ENCODE measurements at regions not wholly inside any gene's neighbourhood (a gene's known extent, or its start where the extent isn't known, plus 50 kb on each side); places are given as distances from the start of the nearest gene placed in this dataset.

DNA sequence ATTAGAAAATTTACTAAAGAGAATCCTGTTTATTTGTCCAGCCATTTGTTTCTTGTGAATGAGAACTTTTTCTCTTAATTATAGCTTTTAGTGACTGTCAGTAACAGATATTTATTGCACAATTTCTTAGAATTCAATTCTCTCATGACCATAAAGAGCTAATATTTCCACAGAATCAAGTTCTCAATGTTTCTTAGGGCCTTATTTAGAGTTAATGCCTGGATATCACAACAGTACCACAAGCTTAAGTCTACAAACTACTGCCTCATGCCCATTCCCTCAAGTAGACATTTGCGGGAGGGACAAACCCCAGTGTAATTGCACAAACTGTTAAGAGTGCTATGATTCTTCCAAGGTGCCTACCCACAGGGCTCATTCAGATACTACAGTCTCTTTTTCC lies 199.7 kb upstream of the POU2AF2 start:
- TF ChIP-seq, protein P1, sequence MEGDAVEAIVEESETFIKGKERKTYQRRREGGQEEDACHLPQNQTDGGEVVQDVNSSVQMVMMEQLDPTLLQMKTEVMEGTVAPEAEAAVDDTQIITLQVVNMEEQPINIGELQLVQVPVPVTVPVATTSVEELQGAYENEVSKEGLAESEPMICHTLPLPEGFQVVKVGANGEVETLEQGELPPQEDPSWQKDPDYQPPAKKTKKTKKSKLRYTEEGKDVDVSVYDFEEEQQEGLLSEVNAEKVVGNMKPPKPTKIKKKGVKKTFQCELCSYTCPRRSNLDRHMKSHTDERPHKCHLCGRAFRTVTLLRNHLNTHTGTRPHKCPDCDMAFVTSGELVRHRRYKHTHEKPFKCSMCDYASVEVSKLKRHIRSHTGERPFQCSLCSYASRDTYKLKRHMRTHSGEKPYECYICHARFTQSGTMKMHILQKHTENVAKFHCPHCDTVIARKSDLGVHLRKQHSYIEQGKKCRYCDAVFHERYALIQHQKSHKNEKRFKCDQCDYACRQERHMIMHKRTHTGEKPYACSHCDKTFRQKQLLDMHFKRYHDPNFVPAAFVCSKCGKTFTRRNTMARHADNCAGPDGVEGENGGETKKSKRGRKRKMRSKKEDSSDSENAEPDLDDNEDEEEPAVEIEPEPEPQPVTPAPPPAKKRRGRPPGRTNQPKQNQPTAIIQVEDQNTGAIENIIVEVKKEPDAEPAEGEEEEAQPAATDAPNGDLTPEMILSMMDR (IDR thresholded peaks at IDR 0.05; ENCODE audit: low read depth, low read length): no peak
- no peak overlapping the region for H3K27ac ChIP-seq
- no peaks in the 10 kb centered on the region for H3K27me3 ChIP-seq (ENCODE audit: insufficient read depth, low read depth, severe bottlenecking)
- no peak overlapping the region for H3K4me3 ChIP-seq (ENCODE audit: low read depth, low read length)
- H3K9me3 ChIP-seq (ENCODE audit: severe bottlenecking): peaks cover 2% of the 10 kb centered on the region
- DNase-seq: no peak
- no peaks in the 10 kb centered on the region for H3K36me3 ChIP-seq

DNA sequence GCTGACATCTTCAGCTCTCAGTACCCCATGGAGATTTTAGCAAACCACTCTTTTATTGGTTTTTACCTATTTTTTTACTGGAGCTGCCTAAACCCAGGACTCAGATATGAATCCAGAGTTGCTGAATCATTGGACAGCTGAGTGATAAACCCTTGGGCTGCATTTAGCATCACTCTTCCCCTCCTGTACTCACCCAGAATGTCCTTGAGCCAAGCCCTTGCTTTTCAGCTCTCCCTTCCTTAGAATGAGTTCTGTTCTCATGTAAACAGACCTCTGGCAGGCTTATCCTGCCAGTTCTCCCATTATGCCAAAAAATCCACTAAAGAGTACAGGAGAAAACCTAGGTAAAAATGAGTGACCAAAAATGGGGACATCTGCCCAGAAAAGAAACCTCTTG lies 200.1 kb upstream of the POU2AF2 start:
- DNase-seq: no peak
- H3K27me3 ChIP-seq (ENCODE audit: insufficient read depth, low read depth, severe bottlenecking): no peaks in the 10 kb centered on the region
- H3K27ac ChIP-seq: no peak overlapping the region
- H3K4me3 ChIP-seq (ENCODE audit: low read depth, low read length): no peak overlapping the region
- TF ChIP-seq, protein P1 (IDR thresholded peaks at IDR 0.05; ENCODE audit: low read depth, low read length): no peak
- H3K9me3 ChIP-seq (ENCODE audit: severe bottlenecking): peaks cover 2% of the 10 kb centered on the region
- H3K36me3 ChIP-seq: no peaks in the 10 kb centered on the region

DNA sequence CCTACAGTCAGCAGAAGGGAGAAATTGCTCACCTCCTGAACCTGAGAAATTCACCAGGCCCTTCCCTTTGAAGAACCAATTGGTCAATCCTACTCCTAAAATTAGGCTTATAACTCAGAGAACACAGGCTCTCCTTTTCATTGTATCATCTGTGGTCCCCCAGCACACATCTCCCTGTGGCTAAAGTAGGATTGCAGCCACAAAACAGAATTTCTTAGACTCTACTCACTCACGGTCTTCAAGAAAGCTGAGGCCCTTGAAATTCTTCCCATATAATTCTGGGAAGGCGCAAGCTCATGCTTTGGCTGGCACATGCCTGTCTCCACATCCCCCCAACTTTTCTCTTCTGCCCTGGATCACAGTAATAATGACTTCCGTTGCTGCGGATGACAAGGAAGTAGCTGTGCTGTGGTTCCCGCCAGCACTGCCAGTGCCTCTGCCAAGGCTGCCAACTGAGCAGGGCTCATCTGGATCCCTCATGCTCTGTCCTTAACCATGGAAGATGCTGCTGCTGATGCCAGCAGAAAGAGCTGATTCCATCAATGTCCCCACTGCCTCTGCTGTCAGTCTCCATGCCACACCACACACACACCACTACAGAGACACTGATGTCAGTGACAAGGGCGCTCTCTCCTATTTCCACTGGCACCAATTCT lies 200.6 kb upstream of the POU2AF2 start:
- peaks cover 2% of the 10 kb centered on the region for H3K9me3 ChIP-seq (ENCODE audit: severe bottlenecking)
- no peaks in the 10 kb centered on the region for H3K27me3 ChIP-seq (ENCODE audit: insufficient read depth, low read depth, severe bottlenecking)
- TF ChIP-seq, protein P1 (IDR thresholded peaks at IDR 0.05; ENCODE audit: low read depth, low read length): no peak
- H3K36me3 ChIP-seq: no peaks in the 10 kb centered on the region
- no peak overlapping the region for H3K27ac ChIP-seq
- DNase-seq: no peak
- H3K4me3 ChIP-seq (ENCODE audit: low read depth, low read length): no peak overlapping the region

DNA sequence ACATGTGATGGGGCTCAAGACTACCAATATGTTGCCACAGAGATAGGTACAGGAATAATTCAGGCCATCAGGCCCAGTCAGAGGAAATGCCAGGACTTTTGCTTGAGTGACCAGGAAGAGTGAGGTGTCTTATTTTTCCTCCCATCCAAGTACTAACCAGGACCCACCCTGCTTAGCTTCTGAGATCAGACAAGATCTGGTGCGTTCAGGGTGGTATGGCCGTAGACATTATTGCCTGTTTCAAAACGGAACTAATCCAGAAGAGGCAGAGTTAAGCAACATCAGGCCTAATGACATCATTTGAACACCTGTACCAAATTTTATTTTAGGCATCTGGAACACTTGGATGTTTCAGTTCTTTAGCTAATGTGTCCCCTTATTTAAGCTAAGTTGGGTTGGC lies 205.5 kb upstream of the POU2AF2 start:
- TF ChIP-seq, protein P1 (IDR thresholded peaks at IDR 0.05; ENCODE audit: low read depth, low read length): no peak
- Histone ChIP-seq H3K36me3 (no peaks in the 10 kb centered on the region), H3K27ac (no peak overlapping the region), H3K9me3 (ENCODE audit: severe bottlenecking) (no peaks in the 10 kb centered on the region), H3K4me3 (ENCODE audit: low read depth, low read length) (no peak overlapping the region), H3K27me3 (ENCODE audit: insufficient read depth, low read depth, severe bottlenecking) (no peaks in the 10 kb centered on the region)
- DNase-seq: no peak

DNA sequence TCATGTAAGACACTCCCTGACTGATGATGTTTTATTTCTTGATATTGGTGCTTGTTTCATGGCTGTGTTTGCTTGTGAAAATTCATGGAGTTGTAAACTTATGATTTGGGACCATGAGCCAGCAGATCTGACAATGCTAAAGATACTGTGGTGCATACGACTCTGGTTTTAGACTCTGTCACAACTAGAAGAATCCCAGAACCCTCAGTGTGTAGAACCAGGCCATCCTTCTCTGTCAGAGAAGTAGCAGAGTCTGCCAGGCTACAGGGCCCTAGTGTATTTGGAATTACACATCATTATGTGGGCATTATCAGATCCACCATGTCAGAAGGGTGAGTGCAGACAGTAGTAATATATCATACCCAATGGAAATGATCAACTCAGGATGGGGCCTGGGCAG lies 209.8 kb upstream of the POU2AF2 start:
- Histone ChIP-seq H3K27ac (no peak overlapping the region), H3K36me3 (no peaks in the 10 kb centered on the region), H3K27me3 (ENCODE audit: insufficient read depth, low read depth, severe bottlenecking) (no peaks in the 10 kb centered on the region), H3K4me3 (ENCODE audit: low read depth, low read length) (no peak overlapping the region), H3K9me3 (ENCODE audit: severe bottlenecking) (no peaks in the 10 kb centered on the region)
- no peak for DNase-seq
- TF ChIP-seq, protein P1 (IDR thresholded peaks at IDR 0.05; ENCODE audit: low read depth, low read length): no peak

DNA sequence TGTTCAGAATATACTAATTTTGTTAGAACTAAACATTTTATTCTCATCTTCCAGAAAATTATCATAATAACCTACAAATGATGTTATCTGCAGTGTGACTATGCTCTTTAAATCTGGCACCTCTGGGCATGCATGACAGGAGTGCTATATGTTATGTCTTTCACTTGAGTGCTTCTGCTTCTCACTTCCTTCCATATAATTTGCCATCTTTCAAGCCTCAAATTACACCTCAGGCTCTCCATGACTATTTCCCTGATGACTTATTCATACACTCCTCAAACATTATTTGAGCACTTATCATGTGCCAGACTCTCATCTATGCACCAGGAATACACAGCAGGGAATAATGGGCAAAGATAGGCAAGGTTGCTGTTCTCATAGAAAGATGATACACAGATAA lies 219.3 kb upstream of the POU2AF2 start:
- TF ChIP-seq, protein P1 (IDR thresholded peaks at IDR 0.05; ENCODE audit: low read depth, low read length): no peak
- Histone ChIP-seq H3K27ac (no peak overlapping the region), H3K27me3 (ENCODE audit: insufficient read depth, low read depth, severe bottlenecking) (no peaks in the 10 kb centered on the region), H3K9me3 (ENCODE audit: severe bottlenecking) (no peaks in the 10 kb centered on the region), H3K4me3 (ENCODE audit: low read depth, low read length) (no peak overlapping the region), H3K36me3 (no peaks in the 10 kb centered on the region)
- no peak for DNase-seq
